ENCODE measurements at regions not wholly inside any gene's neighbourhood (a gene's known extent, or its start where the extent isn't known, plus 50 kb on each side); places are given as distances from the start of the nearest gene placed in this dataset.

DNA sequence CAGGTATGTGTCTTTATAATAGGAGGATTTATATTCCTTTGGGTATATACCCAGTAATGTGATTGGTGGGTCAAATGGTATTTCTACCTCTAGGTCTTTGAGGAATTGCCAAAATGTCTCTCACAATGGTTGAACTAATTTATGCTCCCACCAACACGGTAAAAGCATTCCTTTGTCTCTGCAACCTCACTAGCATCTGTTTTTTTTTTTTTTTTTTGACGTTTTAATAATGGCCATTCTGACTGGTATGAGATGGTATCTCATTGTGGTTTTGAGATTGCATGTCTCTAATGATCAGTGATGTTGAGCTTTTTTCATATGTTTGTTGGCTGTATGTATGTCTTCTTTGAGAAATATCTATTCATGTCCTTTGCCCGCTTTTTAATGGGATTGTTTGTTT lies 144.9 kb upstream of the RGS17 start:
- TF ChIP-seq EP300 (IDR thresholded peaks at IDR 0.05): no peak
- no peak for TF ChIP-seq POLR2A (IDR thresholded peaks at IDR 0.05)
